CD4-positive, alpha-beta T cell (primary cell): ENCODE measurements at regions not wholly inside any gene's neighbourhood (a gene's known extent, or its start where the extent isn't known, plus 50 kb on each side); places are given as distances from the start of the nearest gene placed in this dataset.

ENCODE experiments used
- ATAC-seq: fragments of 200-7000 bp; cut with Tn5 transposase; one replicate; pipeline ENCODE4 v1.10.0; 2022; ENCODE audit warnings: mild to moderate bottlenecking; ENCODE audit not compliant: poor library complexity
- CTCF ChIA-PET: fragments of 350-600 bp; sonication (Branson Sonifier 250); formaldehyde crosslinking; loops from one replicate; lab custom pipeline; 2021; ENCODE audit warnings: antibody characterized with exemption, inconsistent platforms; lab: Charles Lee
- POLR2A ChIA-PET: fragments of 350-600 bp; sonication (Branson Sonifier 250); formaldehyde crosslinking; loops from one replicate; lab custom pipeline; 2021; ENCODE audit warnings: antibody characterized with exemption, inconsistent platforms; lab: Charles Lee
- DNase-seq, 14 experiments: peaks; one replicate each; pipeline ENCODE4 v3.0.0-alpha.2; 2013 to 2020; ENCODE audit warnings: mixed read lengths in 2 of 14
- H3K27ac ChIP-seq, 2 donors: one replicate each; pipeline versions ENCODE4 v1.5.1 to v1.7.0; 2013; ENCODE audit warnings: low read length in 2 of 2, low read depth in 1 of 2, mild to moderate bottlenecking in 1 of 2
- H3K27me3 ChIP-seq, 2 experiments: 1 replicate in 1 of 2; 2 replicates in 1 of 2; pipeline versions ENCODE4 v1.6.1 to v1.7.0; 2013; ENCODE audit warnings: low read length in 2 of 2, control low read depth in 1 of 2, mild to moderate bottlenecking in 1 of 2, moderate library complexity in 1 of 2; ENCODE audit not compliant: insufficient read depth in 2 of 2, control insufficient read depth in 1 of 2
- H3K36me3 ChIP-seq: one replicate; pipeline ENCODE4 v1.6.1; 2013; ENCODE audit warnings: low read length, control low read depth; ENCODE audit not compliant: insufficient read depth
- H3K4me1 ChIP-seq: one replicate; pipeline ENCODE4 v1.6.1; 2013; ENCODE audit warnings: low read length, control low read depth; ENCODE audit not compliant: insufficient read depth
- H3K4me3 ChIP-seq: one replicate; pipeline ENCODE4 v1.5.1; 2013; ENCODE audit warnings: mild to moderate bottlenecking, low read length, moderate library complexity
- H3K9me3 ChIP-seq, 2 experiments: 1 replicate in 1 of 2; 2 replicates in 1 of 2; pipeline versions ENCODE4 v1.6.1 to v1.7.0; 2013; ENCODE audit warnings: low read length in 2 of 2, mild to moderate bottlenecking in 2 of 2, control low read depth in 1 of 2, moderate library complexity in 1 of 2; ENCODE audit not compliant: control insufficient read depth in 1 of 2, insufficient read depth in 1 of 2
- H3K27ac Mint-ChIP-seq: one replicate; pipeline ENCODE4 v1.8.0; 2020; ENCODE audit warnings: mixed read lengths
- H3K27me3 Mint-ChIP-seq: one replicate; pipeline ENCODE4 v1.8.0; 2021; ENCODE audit warnings: mixed read lengths
- H3K36me3 Mint-ChIP-seq: one replicate; pipeline ENCODE4 v1.8.0; 2021; ENCODE audit warnings: low read depth, mixed read lengths
- H3K4me1 Mint-ChIP-seq: one replicate; pipeline ENCODE4 v1.8.0; 2021; ENCODE audit warnings: low read depth, mixed read lengths
- H3K4me3 Mint-ChIP-seq: one replicate; pipeline ENCODE4 v1.8.0; 2020; ENCODE audit warnings: mild to moderate bottlenecking, mixed read lengths
- H3K9me3 Mint-ChIP-seq: one replicate; pipeline ENCODE4 v1.8.0; 2020; ENCODE audit warnings: mixed read lengths
- intact Hi-C, 2 experiments: fragments of 100-400 bp; cut with DNase I in 1 of 2; cut with micrococcal nuclease in 1 of 2; formaldehyde crosslinking; loops; one replicate each; pipeline versions ENCODE4 v1.15.1 to v1.9.0; 2023 to 2025; cut with DNase I, micrococcal nuclease
- TF ChIP-seq, protein P1 (sequence below): fragments of 200-600 bp; IDR thresholded peaks from one replicate; pipeline ENCODE4 v1.8.0; 2022; ENCODE audit warnings: antibody characterized with exemption, mild to moderate bottlenecking

DNA sequence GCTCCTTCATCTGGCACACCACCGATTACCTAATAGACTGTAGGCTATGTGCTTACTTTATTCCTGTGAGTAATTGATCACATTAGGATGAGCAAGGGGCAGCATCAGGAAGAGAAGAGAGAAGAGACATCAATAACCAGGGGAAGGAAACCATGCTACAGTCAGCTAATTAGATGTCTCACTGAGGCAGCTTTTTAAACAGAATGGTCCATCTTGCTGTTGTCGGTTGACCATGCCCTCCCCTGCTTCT lies 278.4 kb downstream of the RPLP1 start:
- no peaks in the 10 kb centered on the region for H3K27me3 Mint-ChIP-seq
- H3K9me3 Mint-ChIP-seq = no peaks in the 10 kb centered on the region
- ATAC-seq (no peak), DNase-seq (no peak)
- H3K27ac Mint-ChIP-seq = no peak overlapping the region
- intact Hi-C loops = loop anchor here in 1 of 2 experiments (5.0 kb wide), 2 partner anchors 36 to 96 kb away; no protein-coding TSS in a partner anchor
- TF ChIP-seq, protein P1, sequence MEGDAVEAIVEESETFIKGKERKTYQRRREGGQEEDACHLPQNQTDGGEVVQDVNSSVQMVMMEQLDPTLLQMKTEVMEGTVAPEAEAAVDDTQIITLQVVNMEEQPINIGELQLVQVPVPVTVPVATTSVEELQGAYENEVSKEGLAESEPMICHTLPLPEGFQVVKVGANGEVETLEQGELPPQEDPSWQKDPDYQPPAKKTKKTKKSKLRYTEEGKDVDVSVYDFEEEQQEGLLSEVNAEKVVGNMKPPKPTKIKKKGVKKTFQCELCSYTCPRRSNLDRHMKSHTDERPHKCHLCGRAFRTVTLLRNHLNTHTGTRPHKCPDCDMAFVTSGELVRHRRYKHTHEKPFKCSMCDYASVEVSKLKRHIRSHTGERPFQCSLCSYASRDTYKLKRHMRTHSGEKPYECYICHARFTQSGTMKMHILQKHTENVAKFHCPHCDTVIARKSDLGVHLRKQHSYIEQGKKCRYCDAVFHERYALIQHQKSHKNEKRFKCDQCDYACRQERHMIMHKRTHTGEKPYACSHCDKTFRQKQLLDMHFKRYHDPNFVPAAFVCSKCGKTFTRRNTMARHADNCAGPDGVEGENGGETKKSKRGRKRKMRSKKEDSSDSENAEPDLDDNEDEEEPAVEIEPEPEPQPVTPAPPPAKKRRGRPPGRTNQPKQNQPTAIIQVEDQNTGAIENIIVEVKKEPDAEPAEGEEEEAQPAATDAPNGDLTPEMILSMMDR = no peak
- H3K9me3 ChIP-seq = no peaks in the 10 kb centered on the region
- peaks cover 10% of the 10 kb centered on the region for H3K4me1 Mint-ChIP-seq
- H3K27ac ChIP-seq = no peak overlapping the region
- no peaks in the 10 kb centered on the region for H3K36me3 ChIP-seq
- no peak overlapping the region for H3K4me3 ChIP-seq
- CTCF ChIA-PET = no interaction called here
- H3K27me3 ChIP-seq = no peaks in the 10 kb centered on the region
- H3K36me3 Mint-ChIP-seq = no peaks in the 10 kb centered on the region
- H3K4me3 Mint-ChIP-seq = no peak overlapping the region
- H3K4me1 ChIP-seq = peaks cover 12% of the 10 kb centered on the region
- POLR2A ChIA-PET = interaction anchor here (2.0 kb wide), 1 partner anchor 10 kb away, joined by 8 read pairs; no protein-coding TSS in a partner anchor

DNA sequence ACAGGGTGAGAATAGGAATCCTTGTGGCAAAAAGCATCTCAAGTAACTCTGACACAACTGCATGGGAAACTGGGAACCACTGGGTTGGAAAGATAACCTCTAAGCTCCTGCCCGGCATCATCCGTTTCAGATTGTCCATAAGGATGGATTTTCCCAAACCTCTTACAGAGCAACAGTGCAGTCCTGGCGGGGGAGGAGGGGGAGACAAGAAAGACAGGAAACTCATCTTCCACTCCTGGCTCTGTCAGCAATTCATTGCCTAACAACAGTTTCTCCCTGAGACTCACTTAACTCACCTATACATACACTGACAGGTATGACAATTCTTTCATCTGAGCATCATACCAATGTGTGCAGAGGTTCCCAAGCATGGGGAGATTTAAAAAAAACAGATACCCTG lies 279.0 kb downstream of the RPLP1 start:
- no peak overlapping the region for H3K4me3 Mint-ChIP-seq
- intact Hi-C loops = loop anchor here in 1 of 2 experiments (5.0 kb wide), 2 partner anchors 36 to 96 kb away; no protein-coding TSS in a partner anchor
- Histone ChIP-seq H3K9me3 (no peaks in the 10 kb centered on the region), H3K27me3 (no peaks in the 10 kb centered on the region), H3K27ac (no peak overlapping the region), H3K4me1 (peaks cover 6% of the 10 kb centered on the region), H3K36me3 (no peaks in the 10 kb centered on the region), H3K4me3 (no peak overlapping the region)
- H3K27me3 Mint-ChIP-seq = no peaks in the 10 kb centered on the region
- H3K4me1 Mint-ChIP-seq = peaks cover 10% of the 10 kb centered on the region
- H3K27ac Mint-ChIP-seq = no peak overlapping the region
- TF ChIP-seq, protein P1 = no peak
- no peaks in the 10 kb centered on the region for H3K9me3 Mint-ChIP-seq
- ChIA-PET POLR2A (interaction anchor here (2.0 kb wide), 1 partner anchor 11 kb away, joined by 8 read pairs; no protein-coding TSS in a partner anchor), CTCF (interaction anchor here (1.2 kb wide), 1 partner anchor 26 kb away, joined by 5 read pairs; no protein-coding TSS in a partner anchor)
- ATAC-seq = no peak
- DNase-seq = no peak
- H3K36me3 Mint-ChIP-seq = no peaks in the 10 kb centered on the region

DNA sequence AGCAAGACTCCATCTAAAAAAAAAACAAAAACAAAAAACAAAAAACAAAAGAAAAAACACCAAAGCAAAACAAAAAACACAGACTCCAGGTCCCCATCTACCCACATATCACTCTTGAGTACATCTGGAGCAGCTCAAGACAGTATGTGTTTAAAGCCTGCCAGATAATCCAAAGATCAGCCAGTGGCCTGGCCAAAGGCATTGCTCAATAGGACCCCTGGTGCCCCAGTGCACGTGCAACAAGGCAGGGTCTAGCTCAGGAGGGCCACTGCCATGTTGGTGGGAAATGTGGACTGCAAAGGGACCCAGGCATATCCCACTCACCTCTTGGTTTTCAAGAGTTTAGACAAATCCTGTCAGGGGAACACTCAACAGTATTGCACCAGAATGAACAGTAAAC lies 279.5 kb downstream of the RPLP1 start:
- POLR2A ChIA-PET = interaction anchor here (2.0 kb wide), 1 partner anchor 11 kb away, joined by 8 read pairs; no protein-coding TSS in a partner anchor
- Histone ChIP-seq H3K9me3 (no peaks in the 10 kb centered on the region), H3K4me3 (no peak overlapping the region), H3K4me1 (peaks cover 5% of the 10 kb centered on the region), H3K27ac (no peak overlapping the region), H3K27me3 (no peaks in the 10 kb centered on the region), H3K36me3 (no peaks in the 10 kb centered on the region)
- Mint-ChIP-seq H3K4me1 (peaks cover 10% of the 10 kb centered on the region), H3K27me3 (no peaks in the 10 kb centered on the region), H3K27ac (no peak overlapping the region), H3K9me3 (no peaks in the 10 kb centered on the region), H3K36me3 (no peaks in the 10 kb centered on the region), H3K4me3 (no peak overlapping the region)
- no peak for ATAC-seq
- CTCF ChIA-PET = interaction anchor here (0.9 to 1.2 kb wide), 2 partner anchors 26 to 366 kb away, joined by 3 to 5 read pairs; partner anchors contain the start of gene TLE3
- TF ChIP-seq, protein P1 = no peak
- DNase-seq = no peak
- intact Hi-C loops = loop anchor here in 1 of 2 experiments (5.0 kb wide), 2 partner anchors 35 to 95 kb away; no protein-coding TSS in a partner anchor
